Fibroblast of villous mesenchyme (primary cell): ENCODE measurements at regions not wholly inside any gene's neighbourhood (a gene's known extent, or its start where the extent isn't known, plus 50 kb on each side); places are given as distances from the start of the nearest gene placed in this dataset.

ENCODE experiments used
- DNase-seq: peaks from one replicate; pipeline ENCODE4 v3.0.0-alpha.2; 2010; ENCODE audit warnings: low read depth
- H3K4me3 ChIP-seq: 2 replicates; pipeline ENCODE4 v1.5.1; 2011; ENCODE audit warnings: low read depth, mild to moderate bottlenecking, low read length
- CTCF ChIP-seq: IDR thresholded peaks from 2 replicates; pipeline ENCODE4 v1.5.1; 2012; ENCODE audit warnings: low read depth, mild to moderate bottlenecking, low read length; ENCODE audit not compliant: insufficient read depth

GRCh38 chr17:53571342-53571741, 251.4 kb upstream of the KIF2B start:
- no peak for DNase-seq
- H3K4me3 ChIP-seq = no peak overlapping the region
- no peak for TF ChIP-seq CTCF

- no peak for TF ChIP-seq CTCF
- H3K4me3 ChIP-seq = no peak overlapping the region
- no peak for DNase-seq
Observed at GRCh38 chr17:53570731-53571130, 252.0 kb upstream of the KIF2B start.

GRCh38 chr17:53560953-53561352, 261.8 kb upstream of the KIF2B start:
- no peak for TF ChIP-seq CTCF
- DNase-seq = no peak
- no peak overlapping the region for H3K4me3 ChIP-seq

GRCh38 chr17:53548252-53548651, 274.5 kb upstream of the KIF2B start:
- DNase-seq = no peak
- no peak for TF ChIP-seq CTCF

GRCh38 chr17:53543472-53543871, 279.3 kb upstream of the KIF2B start:
- no peak overlapping the region for H3K4me3 ChIP-seq
- DNase-seq = no peak
- no peak for TF ChIP-seq CTCF

More at GRCh38 chr17:53548252-53548651, 274.5 kb upstream of the KIF2B start:
- H3K4me3 ChIP-seq = no peak overlapping the region

- TF ChIP-seq CTCF = no peak
- no peak for DNase-seq
Observed at GRCh38 chr17:53538129-53538617, 284.6 kb upstream of the KIF2B start.

GRCh38 chr17:53527473-53527872, 295.3 kb upstream of the KIF2B start:
- H3K4me3 ChIP-seq = no peak overlapping the region
- TF ChIP-seq CTCF = no peak
- DNase-seq = no peak

More at GRCh38 chr17:53538129-53538617, 284.6 kb upstream of the KIF2B start:
- no peak overlapping the region for H3K4me3 ChIP-seq
